Progenitor cell of endocrine pancreas (in vitro differentiated cells): ENCODE measurements at regions not wholly inside any gene's neighbourhood (a gene's known extent, or its start where the extent isn't known, plus 50 kb on each side); places are given as distances from the start of the nearest gene placed in this dataset.
"Not testable (repeated sequence)": the region's sequence is repeated elsewhere in the genome, so short reads cannot be mapped to it uniquely, and the experiment has no call there.

Source experiments
- DNase-seq: peaks from one replicate; pipeline ENCODE4 v3.0.0; 2021; ENCODE audit warnings: low spot score; ENCODE audit not compliant: unreplicated experiment
- H3K27ac Mint-ChIP-seq: 2 replicates; pipeline ENCODE4 v1.8.0; 2021; ENCODE audit warnings: mild to moderate bottlenecking, moderate library complexity, mixed read lengths
- H3K27me3 Mint-ChIP-seq: 2 replicates; pipeline ENCODE4 v1.8.0; 2021; ENCODE audit warnings: mixed read lengths
- H3K36me3 Mint-ChIP-seq: 2 replicates; pipeline ENCODE4 v1.8.0; 2022; ENCODE audit warnings: mixed read lengths; ENCODE audit not compliant: insufficient read depth
- H3K4me1 Mint-ChIP-seq: 2 replicates; pipeline ENCODE4 v1.8.0; 2021; ENCODE audit warnings: low read depth, mixed read lengths
- H3K4me3 Mint-ChIP-seq: 2 replicates; pipeline ENCODE4 v1.8.0; 2021; ENCODE audit warnings: low read depth, mild to moderate bottlenecking, moderate library complexity, mixed read lengths
- H3K9me3 Mint-ChIP-seq: 2 replicates; pipeline ENCODE4 v1.8.0; 2021; ENCODE audit warnings: low read depth, mixed read lengths
- TF ChIP-seq, protein P1 (sequence below): fragments of 200-600 bp; sonication (generic); IDR thresholded peaks from one replicate; pipeline ENCODE4 v1.5.0; 2021; ENCODE audit warnings: antibody characterized with exemption, mild to moderate bottlenecking; ENCODE audit not compliant: unreplicated experiment

DNA sequence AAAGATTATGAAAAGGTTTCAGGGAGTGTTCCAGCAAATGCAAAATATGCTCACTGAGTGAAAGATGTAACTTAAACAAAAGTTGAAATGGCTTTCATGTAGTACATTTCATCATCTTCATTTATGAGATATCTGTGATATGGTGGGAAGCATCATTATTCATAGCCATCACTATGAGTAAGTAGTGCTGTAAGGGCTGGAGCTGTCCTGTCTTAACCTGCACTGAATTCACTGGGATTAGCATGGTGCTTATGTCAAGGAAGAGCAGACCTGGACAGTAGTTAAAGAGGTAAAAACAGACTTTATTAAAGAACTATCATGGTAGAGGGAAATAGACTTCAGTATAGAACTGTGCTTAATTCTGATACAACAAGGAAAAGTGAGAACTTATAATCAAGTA is 1347.3 kb downstream of the RPA4 start:
- peaks cover 14% of the 10 kb centered on the region for H3K9me3 Mint-ChIP-seq
- no peak overlapping the region for H3K4me3 Mint-ChIP-seq

DNA sequence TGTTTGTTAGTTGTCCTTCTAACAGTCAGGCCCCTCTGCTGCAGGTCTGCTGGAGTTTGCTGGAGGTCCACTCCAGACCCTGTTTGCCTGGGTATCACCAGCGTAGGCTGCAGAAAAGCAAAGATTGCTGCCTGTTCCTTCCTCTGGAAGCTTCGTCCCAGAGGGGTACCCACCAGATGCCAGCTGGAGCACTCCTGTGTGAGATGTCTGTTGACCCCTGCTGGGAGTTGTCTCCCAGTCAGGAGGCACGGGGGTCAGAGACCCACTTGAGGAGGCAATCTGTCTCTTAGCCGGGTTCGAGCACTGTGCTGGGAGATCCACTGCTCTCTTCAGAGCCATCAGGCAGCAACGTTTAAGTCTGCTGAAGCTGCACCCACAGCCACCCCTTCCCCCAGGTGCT is 1356.4 kb downstream of the RPA4 start:
- H3K4me3 Mint-ChIP-seq: not testable (repeated sequence)

More for the DNA sequence above, 1347.3 kb downstream of the RPA4 start:
- H3K27ac Mint-ChIP-seq: no peak overlapping the region
- peaks cover 4% of the 10 kb centered on the region for H3K4me1 Mint-ChIP-seq
- DNase-seq: no peak
- H3K36me3 Mint-ChIP-seq: no peaks in the 10 kb centered on the region
- no peaks in the 10 kb centered on the region for H3K27me3 Mint-ChIP-seq
- TF ChIP-seq, protein P1, sequence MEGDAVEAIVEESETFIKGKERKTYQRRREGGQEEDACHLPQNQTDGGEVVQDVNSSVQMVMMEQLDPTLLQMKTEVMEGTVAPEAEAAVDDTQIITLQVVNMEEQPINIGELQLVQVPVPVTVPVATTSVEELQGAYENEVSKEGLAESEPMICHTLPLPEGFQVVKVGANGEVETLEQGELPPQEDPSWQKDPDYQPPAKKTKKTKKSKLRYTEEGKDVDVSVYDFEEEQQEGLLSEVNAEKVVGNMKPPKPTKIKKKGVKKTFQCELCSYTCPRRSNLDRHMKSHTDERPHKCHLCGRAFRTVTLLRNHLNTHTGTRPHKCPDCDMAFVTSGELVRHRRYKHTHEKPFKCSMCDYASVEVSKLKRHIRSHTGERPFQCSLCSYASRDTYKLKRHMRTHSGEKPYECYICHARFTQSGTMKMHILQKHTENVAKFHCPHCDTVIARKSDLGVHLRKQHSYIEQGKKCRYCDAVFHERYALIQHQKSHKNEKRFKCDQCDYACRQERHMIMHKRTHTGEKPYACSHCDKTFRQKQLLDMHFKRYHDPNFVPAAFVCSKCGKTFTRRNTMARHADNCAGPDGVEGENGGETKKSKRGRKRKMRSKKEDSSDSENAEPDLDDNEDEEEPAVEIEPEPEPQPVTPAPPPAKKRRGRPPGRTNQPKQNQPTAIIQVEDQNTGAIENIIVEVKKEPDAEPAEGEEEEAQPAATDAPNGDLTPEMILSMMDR: no peak

DNA sequence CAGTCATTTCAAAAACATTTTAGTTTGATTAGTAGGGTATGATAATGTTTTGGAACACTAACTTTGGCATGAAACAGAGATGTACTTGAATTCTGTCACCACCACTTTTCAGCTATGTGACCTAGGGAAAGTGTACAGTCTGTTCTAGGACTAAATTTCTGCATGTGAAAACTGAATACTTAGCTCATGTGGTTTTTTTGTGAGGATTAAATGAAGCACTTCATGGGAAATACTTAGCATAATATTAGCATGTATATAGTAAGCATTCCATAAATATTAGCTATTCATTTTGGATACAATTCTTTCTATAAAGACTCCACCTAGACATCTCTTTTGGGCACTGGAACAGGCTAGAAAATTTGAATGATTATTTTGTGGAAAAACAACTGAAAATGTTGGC is 1379.4 kb downstream of the RPA4 start:
- Mint-ChIP-seq H3K4me3 (no peak overlapping the region), H3K9me3 (peaks cover 7% of the 10 kb centered on the region), H3K27me3 (no peaks in the 10 kb centered on the region), H3K27ac (no peak overlapping the region), H3K36me3 (no peaks in the 10 kb centered on the region), H3K4me1 (no peaks in the 10 kb centered on the region)
- TF ChIP-seq, protein P1: no peak
- DNase-seq: no peak

More for the DNA sequence above, 1356.4 kb downstream of the RPA4 start:
- not testable (repeated sequence) for H3K27ac Mint-ChIP-seq, H3K27me3 Mint-ChIP-seq, DNase-seq, H3K4me1 Mint-ChIP-seq
- Mint-ChIP-seq H3K9me3 (peaks cover 27% of the 10 kb centered on the region), H3K36me3 (peaks cover 14% of the 10 kb centered on the region)

DNA sequence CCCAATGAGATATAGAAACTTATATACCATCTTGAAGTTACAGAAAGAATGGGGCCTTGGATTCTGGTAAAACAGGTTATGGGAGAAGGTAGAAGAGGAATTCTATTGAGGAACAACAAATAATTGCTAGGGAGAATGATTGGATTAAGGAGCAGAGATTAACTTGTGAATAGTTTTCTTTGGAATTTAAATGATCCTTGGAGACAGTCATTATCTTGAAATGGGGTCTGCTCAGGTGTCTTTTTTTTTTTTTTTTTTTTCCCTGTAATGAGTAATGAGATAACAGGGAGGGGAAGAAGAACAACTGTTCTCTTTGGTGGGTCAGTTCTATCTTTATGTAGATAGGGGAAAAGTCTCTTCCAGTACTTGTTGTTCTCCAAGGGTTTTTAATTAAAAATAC is 1406.0 kb downstream of the RPA4 start:
- no peak for DNase-seq
- Mint-ChIP-seq H3K9me3 (peaks cover 5% of the 10 kb centered on the region), H3K4me1 (peaks cover 5% of the 10 kb centered on the region), H3K27ac (no peak overlapping the region), H3K4me3 (no peak overlapping the region), H3K27me3 (no peaks in the 10 kb centered on the region), H3K36me3 (peaks cover 5% of the 10 kb centered on the region)
- TF ChIP-seq, protein P1: no peak

DNA sequence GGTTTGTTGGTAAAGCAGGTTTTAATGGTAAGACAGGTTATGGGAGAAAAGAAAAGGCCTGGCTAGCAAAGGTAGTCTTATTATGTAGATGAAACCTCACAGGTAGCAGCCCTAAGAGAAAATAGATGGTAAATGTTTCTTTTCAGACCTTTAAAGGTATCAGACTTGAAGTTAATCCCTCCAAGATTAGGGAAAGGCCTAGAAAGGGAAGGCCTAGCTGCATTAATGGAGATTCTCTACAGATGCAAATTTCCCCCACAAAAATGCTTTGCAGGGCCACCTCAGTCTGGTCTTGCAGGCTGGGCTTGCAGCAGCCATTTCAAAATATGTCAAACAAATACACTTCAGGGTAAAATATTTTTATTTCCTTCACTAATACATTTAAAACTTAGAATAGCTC is 1410.6 kb downstream of the RPA4 start:
- Mint-ChIP-seq H3K27me3 (no peaks in the 10 kb centered on the region), H3K4me3 (no peak overlapping the region), H3K4me1 (peaks cover 1% of the 10 kb centered on the region), H3K36me3 (peaks cover 5% of the 10 kb centered on the region), H3K27ac (no peak overlapping the region), H3K9me3 (peaks cover 5% of the 10 kb centered on the region)
- DNase-seq: no peak
- TF ChIP-seq, protein P1: no peak

DNA sequence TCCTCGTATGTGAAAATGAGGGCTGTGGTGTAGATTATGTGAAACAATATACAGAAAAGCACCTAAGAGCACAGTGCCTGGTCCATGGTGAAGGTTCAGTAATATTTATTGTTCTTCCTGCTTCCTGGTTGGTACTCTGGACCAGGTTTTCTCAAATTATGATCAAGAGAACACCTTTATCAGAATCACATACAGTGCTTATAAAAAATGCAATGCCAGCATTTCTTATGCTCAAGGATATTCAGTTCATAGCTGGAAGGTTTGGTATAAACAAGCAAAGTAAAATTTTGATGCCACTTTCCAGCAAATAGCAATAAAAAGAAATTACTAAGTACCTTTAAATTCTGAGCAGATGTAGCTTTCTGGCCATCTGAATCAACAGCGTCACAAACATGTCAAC is 1412.4 kb downstream of the RPA4 start:
- Mint-ChIP-seq H3K4me3 (no peak overlapping the region), H3K27ac (no peak overlapping the region), H3K4me1 (no peaks in the 10 kb centered on the region), H3K9me3 (peaks cover 9% of the 10 kb centered on the region), H3K36me3 (peaks cover 8% of the 10 kb centered on the region), H3K27me3 (no peaks in the 10 kb centered on the region)
- no peak for DNase-seq
- TF ChIP-seq, protein P1: no peak
